T-cell (primary cell): ENCODE measurements at regions not wholly inside any gene's neighbourhood (a gene's known extent, or its start where the extent isn't known, plus 50 kb on each side); places are given as distances from the start of the nearest gene placed in this dataset.
"Not testable (repeated sequence)": the region's sequence is repeated elsewhere in the genome, so short reads cannot be mapped to it uniquely, and the experiment has no call there.

Source experiments
- ATAC-seq, 4 experiments: fragments of 200-7000 bp in 3 of 4; fragments of 150-1000 bp in 1 of 4; cut with Tn5 transposase; replicated peaks in 1 of 4; 1 replicate in 3 of 4; 2 replicates in 1 of 4; pipeline ENCODE4 v1.10.0; 2021; ENCODE audit warnings: moderate library complexity in 3 of 4, mild to moderate bottlenecking in 2 of 4, moderate number of reproducible peaks in 1 of 4
- CTCF ChIA-PET, 2 donors: fragments of 300-600 bp; sonication (Branson Sonifier 250); formaldehyde crosslinking; loops; one replicate each; lab custom pipeline; 2022; ENCODE audit warnings: antibody characterized with exemption in 2 of 2; lab: Charles Lee
- POLR2A ChIA-PET, 2 donors: fragments of 300-600 bp; sonication (Branson Sonifier 250); formaldehyde crosslinking; loops; one replicate each; lab custom pipeline; 2022; ENCODE audit warnings: antibody characterized with exemption in 2 of 2; lab: Charles Lee
- DNase-seq, 35 experiments: peaks; one replicate each; pipeline versions ENCODE4 v3.0.0 to v3.0.0-alpha.2; 2013 to 2023
- H3K27ac ChIP-seq: one replicate; pipeline ENCODE4 v1.5.1; 2013; ENCODE audit warnings: low read length
- H3K27me3 ChIP-seq, 2 experiments: replicated peaks in 1 of 2; 1 replicate in 1 of 2; 2 replicates in 1 of 2; pipeline versions ENCODE4 v1.6.1 to v1.7.0; 2013; ENCODE audit warnings: low read length in 1 of 2, mixed read lengths in 1 of 2; ENCODE audit not compliant: control insufficient read depth in 2 of 2, insufficient read depth in 2 of 2; ENCODE audit errors: extremely low read depth in 1 of 2
- H3K36me3 ChIP-seq, 2 donors: 1 replicate in 1 of 2; 2 replicates in 1 of 2; pipeline versions ENCODE4 v1.6.1 to v1.7.0; 2013; ENCODE audit warnings: low read length in 1 of 2; ENCODE audit not compliant: control insufficient read depth in 2 of 2, insufficient read depth in 1 of 2; ENCODE audit errors: extremely low read depth in 1 of 2
- H3K4me1 ChIP-seq, 2 experiments: 1 replicate in 1 of 2; 2 replicates in 1 of 2; pipeline versions ENCODE4 v1.6.1 to v1.7.0; 2013; ENCODE audit warnings: low read length in 2 of 2, mixed read lengths in 1 of 2; ENCODE audit not compliant: insufficient read depth in 2 of 2, control insufficient read depth in 1 of 2; ENCODE audit errors: extremely low read depth in 1 of 2
- H3K4me3 ChIP-seq, 2 donors: 1 replicate in 1 of 2; 2 replicates in 1 of 2; pipeline versions ENCODE4 v1.5.1 to v1.7.0; 2013; ENCODE audit warnings: mild to moderate bottlenecking in 2 of 2, low read length in 1 of 2, moderate library complexity in 1 of 2; ENCODE audit not compliant: control insufficient read depth in 1 of 2; ENCODE audit errors: extremely low read depth in 1 of 2
- H3K9me3 ChIP-seq: 2 replicates; pipeline ENCODE4 v1.7.0; 2013
- H3K27ac Mint-ChIP-seq, 2 donors: one replicate each; pipeline ENCODE4 v1.8.0; 2020 to 2021; ENCODE audit warnings: mild to moderate bottlenecking in 2 of 2, mixed read lengths in 2 of 2
- H3K27me3 Mint-ChIP-seq, 2 donors: one replicate each; pipeline ENCODE4 v1.8.0; 2021 to 2022; ENCODE audit warnings: mixed read lengths in 2 of 2
- H3K36me3 Mint-ChIP-seq: one replicate; pipeline ENCODE4 v1.8.0; 2021; ENCODE audit warnings: mixed read lengths
- H3K4me1 Mint-ChIP-seq, 3 donors: one replicate each; pipeline ENCODE4 v1.8.0; 2020 to 2022; ENCODE audit warnings: mixed read lengths in 3 of 3, mild to moderate bottlenecking in 1 of 3
- H3K4me3 Mint-ChIP-seq, 3 donors: one replicate each; pipeline ENCODE4 v1.8.0; 2020 to 2022; ENCODE audit warnings: mild to moderate bottlenecking in 3 of 3, mixed read lengths in 3 of 3, moderate library complexity in 3 of 3
- H3K9me3 Mint-ChIP-seq, 3 donors: one replicate each; pipeline ENCODE4 v1.8.0; 2020 to 2022; ENCODE audit warnings: mixed read lengths in 3 of 3
- WGBS: methylation state at CpG from one replicate; pipeline ENCODE4 v1.1.5; 2013; ENCODE audit warnings: missing lambda C conversion rate; ENCODE audit not compliant: insufficient coverage; 5-methylcytosine and 5-hydroxymethylcytosine counted together

DNA sequence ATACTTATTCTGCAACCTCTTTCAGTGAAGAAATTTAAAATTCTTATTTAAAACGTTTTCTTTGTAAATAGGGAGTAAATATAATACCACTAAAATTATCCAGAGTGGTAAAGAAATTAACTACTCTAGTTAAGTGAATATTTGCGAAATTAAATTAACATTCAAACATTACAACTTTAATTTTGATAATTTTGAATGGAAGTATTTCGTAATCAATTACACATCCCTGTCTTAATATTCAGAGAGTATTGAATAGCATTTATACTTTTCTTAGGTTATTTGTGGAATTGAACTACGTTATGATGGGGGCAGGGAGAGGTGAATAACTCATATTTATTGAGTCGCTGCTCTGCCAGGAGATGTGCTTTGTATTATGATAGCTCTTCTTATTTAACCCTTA, 96.3 kb upstream of the KIF26B start:
- Histone ChIP-seq H3K27me3 (peaks cover 0 to 10% of the 10 kb centered on the region in 2 experiments), H3K4me1 (no peaks in the 10 kb centered on the region), H3K36me3 (no peaks in the 10 kb centered on the region), H3K4me3 (no peak overlapping the region), H3K27ac (no peak overlapping the region), H3K9me3 (no peaks in the 10 kb centered on the region)
- Mint-ChIP-seq H3K36me3 (peaks cover 4% of the 10 kb centered on the region), H3K9me3 (no peaks in the 10 kb centered on the region), H3K4me3 (no peak overlapping the region), H3K27ac (no peak overlapping the region), H3K4me1 (peaks cover 0 to 5% (median 0%) of the 10 kb centered on the region in 3 donors), H3K27me3 (peaks cover 2 to 3% of the 10 kb centered on the region in 2 donors)
- ChIA-PET POLR2A (no interaction called here), CTCF (no interaction called here)
- ATAC-seq = no peak
- no CpG with 5 or more reads among the region's 5 CpGs for WGBS
- DNase-seq = no peak

DNA sequence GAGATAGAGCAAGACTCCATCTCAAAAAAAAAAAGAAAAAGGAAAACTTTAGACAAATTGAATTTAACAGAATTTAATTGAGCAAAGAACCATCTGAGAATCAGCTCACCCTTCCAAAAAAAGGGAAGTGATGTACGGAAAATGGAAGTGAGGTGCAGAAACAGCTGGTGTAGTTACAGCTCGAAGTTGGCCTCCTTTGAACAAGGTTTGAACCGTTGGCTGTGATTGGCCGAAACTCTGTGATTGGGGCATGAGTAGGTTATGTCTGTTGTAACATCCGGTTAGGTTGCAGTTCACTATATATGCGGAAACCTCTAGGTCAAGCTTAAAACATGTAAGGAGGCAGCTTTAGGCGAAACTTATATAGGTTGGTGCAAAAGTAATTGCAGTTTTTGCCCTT, 97.9 kb upstream of the KIF26B start:
- Histone ChIP-seq H3K4me3 (no peak overlapping the region), H3K27ac (no peak overlapping the region), H3K9me3 (no peaks in the 10 kb centered on the region), H3K36me3 (no peaks in the 10 kb centered on the region), H3K27me3 (peaks cover 0 to 18% of the 10 kb centered on the region in 2 experiments), H3K4me1 (peaks cover 0 to 5% of the 10 kb centered on the region in 2 experiments)
- WGBS = 80% methylated on average over 3 of the region's 7 CpGs
- Mint-ChIP-seq H3K27me3 (peaks cover 5 to 6% of the 10 kb centered on the region in 2 donors), H3K27ac (no peak overlapping the region), H3K36me3 (peaks cover 4% of the 10 kb centered on the region), H3K4me3 (no peak overlapping the region), H3K9me3 (no peaks in the 10 kb centered on the region), H3K4me1 (peaks cover 6 to 10% (median 7%) of the 10 kb centered on the region in 3 donors)
- no peak for ATAC-seq
- ChIA-PET POLR2A (no interaction called here), CTCF (interaction anchor here (0.7 to 0.8 kb wide), 5 partner anchors 14 to 1748 kb away, joined by 3 to 6 read pairs (median 3); no protein-coding TSS in a partner anchor)
- no peak for DNase-seq

DNA sequence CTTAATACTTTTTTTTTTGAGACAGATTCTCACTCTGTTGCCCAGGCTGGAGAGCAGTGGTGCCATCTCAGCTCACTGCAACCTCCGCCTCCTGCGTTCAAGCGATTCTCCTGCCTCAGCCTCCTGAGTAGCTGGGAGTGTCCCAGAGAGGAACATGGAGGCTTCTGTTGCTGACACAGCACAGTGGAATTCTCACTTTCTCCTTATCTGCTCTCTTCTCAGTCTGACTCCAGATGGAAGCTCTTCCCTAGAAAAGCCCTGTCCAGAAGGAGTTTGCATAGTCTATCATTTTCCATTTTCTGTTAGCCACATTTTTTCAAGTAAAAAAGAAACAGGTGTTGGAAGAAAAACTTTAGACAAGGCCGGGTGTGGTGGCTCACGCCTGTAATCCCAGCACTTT, 98.5 kb upstream of the KIF26B start:
- not testable (repeated sequence) for H3K4me3 Mint-ChIP-seq, H3K4me3 ChIP-seq, H3K9me3 ChIP-seq, DNase-seq, H3K9me3 Mint-ChIP-seq, H3K36me3 Mint-ChIP-seq, H3K4me1 ChIP-seq, H3K27ac ChIP-seq, H3K27ac Mint-ChIP-seq, H3K36me3 ChIP-seq, ATAC-seq
- peaks cover 0 to 20% of the 10 kb centered on the region in 2 experiments for H3K27me3 ChIP-seq
- ChIA-PET CTCF (interaction anchor here in 1 of 2 donors (0.9 kb wide), 1 partner anchor 14 kb away, joined by 3 read pairs; no protein-coding TSS in a partner anchor), POLR2A (interaction anchor here in 1 of 2 donors (0.6 kb wide), 1 partner anchor 97 kb away, joined by 3 read pairs; no protein-coding TSS in a partner anchor)
- H3K4me1 Mint-ChIP-seq = peaks cover 12 to 16% (median 13%) of the 10 kb centered on the region in 3 donors
- 100% methylated on average over 5 of the region's 5 CpGs for WGBS
- H3K27me3 Mint-ChIP-seq = peaks cover 7 to 11% of the 10 kb centered on the region in 2 donors

DNA sequence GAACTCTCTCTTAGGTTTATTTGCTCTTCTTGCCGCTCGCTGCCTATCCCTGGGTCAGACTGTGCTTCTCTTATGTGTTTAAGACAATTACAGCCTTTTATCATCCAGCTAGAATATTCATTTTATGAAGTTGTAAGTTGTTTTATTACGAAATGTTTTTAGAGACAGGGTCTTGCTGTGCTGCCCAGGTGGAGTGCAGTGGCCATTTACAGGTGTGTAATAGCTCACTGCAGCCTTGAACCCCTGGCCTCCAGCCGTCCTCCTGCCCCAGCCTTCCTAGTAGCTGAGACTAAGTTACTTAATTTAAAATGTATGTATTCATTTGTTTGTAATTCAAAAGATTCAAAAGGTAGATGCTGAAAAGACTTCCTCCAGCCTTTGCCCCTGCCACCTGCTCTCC, 99.0 kb upstream of the KIF26B start:
- no peaks in the 10 kb centered on the region for H3K9me3 ChIP-seq
- Mint-ChIP-seq H3K9me3 (no peaks in the 10 kb centered on the region), H3K4me3 (no peak overlapping the region), H3K4me1 (peaks cover 15 to 19% (median 15%) of the 10 kb centered on the region in 3 donors), H3K36me3 (peaks cover 4% of the 10 kb centered on the region), H3K27me3 (peaks cover 7 to 13% of the 10 kb centered on the region in 2 donors), H3K27ac (no peak overlapping the region)
- peaks cover 0 to 7% of the 10 kb centered on the region in 2 experiments for H3K4me1 ChIP-seq
- H3K27ac ChIP-seq = no peak overlapping the region
- H3K27me3 ChIP-seq = peaks cover 0 to 24% of the 10 kb centered on the region in 2 experiments
- ChIA-PET CTCF (interaction anchor here in 1 of 2 donors (0.9 kb wide), 1 partner anchor 13 kb away, joined by 3 read pairs; no protein-coding TSS in a partner anchor), POLR2A (interaction anchor here in 1 of 2 donors (0.6 kb wide), 1 partner anchor 97 kb away, joined by 3 read pairs; no protein-coding TSS in a partner anchor)
- no peaks in the 10 kb centered on the region for H3K36me3 ChIP-seq
- DNase-seq = no peak
- H3K4me3 ChIP-seq = no peak overlapping the region
- WGBS = no CpG with 5 or more reads among the region's 4 CpGs
- no peak for ATAC-seq

DNA sequence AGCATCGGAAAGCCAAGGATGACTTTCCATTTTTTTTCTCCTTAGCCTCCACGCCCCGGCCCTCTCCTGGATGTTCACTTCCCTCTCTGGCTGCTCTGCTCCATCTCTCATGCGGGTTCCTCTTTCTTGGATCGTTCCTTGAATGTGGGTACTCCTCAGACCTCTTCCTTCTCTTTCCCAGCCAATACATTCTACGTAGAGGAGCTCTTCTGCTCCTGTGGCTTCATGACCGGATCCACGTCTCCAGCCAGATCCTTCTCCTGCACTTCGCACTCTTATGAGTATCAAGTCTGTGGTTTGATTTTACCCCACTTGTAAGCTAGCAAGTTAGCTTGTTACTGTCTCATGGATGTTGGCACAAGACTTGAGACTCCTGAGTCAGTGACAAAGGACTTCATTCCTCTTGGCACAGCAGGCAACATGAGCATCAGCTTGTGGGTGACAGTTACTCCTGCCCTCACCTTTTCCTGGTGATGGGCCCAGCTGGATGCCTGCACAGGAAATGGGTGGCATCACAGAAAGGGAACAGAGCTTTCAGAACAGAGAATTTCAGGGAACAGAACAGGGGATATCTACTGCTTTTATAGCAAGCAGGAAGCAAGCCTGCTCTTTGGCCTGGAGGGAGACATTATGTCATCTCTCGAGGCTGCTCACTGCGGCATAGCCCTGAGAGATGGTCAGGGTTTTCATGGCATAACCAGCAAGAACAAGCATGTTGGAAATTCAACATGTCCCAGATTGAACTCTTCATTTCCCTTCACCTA, 100.1 kb upstream of the KIF26B start:
- DNase-seq (no peak), ATAC-seq (no peak)
- no peaks in the 10 kb centered on the region for H3K36me3 ChIP-seq
- peaks cover 0 to 7% of the 10 kb centered on the region in 2 experiments for H3K4me1 ChIP-seq
- no peak overlapping the region for H3K27ac Mint-ChIP-seq
- H3K36me3 Mint-ChIP-seq = peaks cover 4% of the 10 kb centered on the region
- H3K4me3 ChIP-seq = no peak overlapping the region
- no peak overlapping the region for H3K4me3 Mint-ChIP-seq
- POLR2A ChIA-PET = no interaction called here
- H3K9me3 Mint-ChIP-seq = no peaks in the 10 kb centered on the region
- peaks cover 7 to 13% of the 10 kb centered on the region in 2 donors for H3K27me3 Mint-ChIP-seq
- WGBS = 90% methylated on average over 9 of the region's 11 CpGs
- H3K27ac ChIP-seq = no peak overlapping the region
- H3K9me3 ChIP-seq = no peaks in the 10 kb centered on the region
- CTCF ChIA-PET = no interaction called here
- H3K4me1 Mint-ChIP-seq = peaks cover 15 to 19% (median 15%) of the 10 kb centered on the region in 3 donors
- peaks cover 0 to 24% of the 10 kb centered on the region in 2 experiments for H3K27me3 ChIP-seq

DNA sequence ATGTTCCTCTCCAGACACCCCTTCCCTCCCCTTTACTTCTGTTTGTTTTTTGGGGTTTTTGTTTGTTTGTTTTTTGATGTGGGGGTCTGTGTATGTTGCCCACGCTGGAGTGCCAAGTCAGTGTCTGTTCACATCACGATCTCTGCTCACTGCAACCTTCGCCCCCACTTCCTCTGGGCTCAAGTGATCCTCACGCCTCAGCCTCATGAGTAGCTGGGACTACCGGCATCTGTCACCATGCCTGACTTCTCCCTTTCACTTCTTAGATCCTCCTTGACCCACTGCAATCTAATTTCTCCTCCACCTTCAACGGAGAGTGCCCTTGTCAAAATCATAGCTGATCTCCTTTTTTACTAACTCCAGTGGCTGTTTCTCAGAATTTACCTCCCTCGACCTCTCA, 100.7 kb upstream of the KIF26B start:
- no peaks in the 10 kb centered on the region for H3K9me3 Mint-ChIP-seq
- Histone ChIP-seq H3K36me3 (no peaks in the 10 kb centered on the region), H3K9me3 (no peaks in the 10 kb centered on the region), H3K27ac (no peak overlapping the region), H3K4me1 (peaks cover 0 to 7% of the 10 kb centered on the region in 2 experiments), H3K27me3 (peaks cover 0 to 24% of the 10 kb centered on the region in 2 experiments), H3K4me3 (no peak overlapping the region)
- H3K4me3 Mint-ChIP-seq = no peak overlapping the region
- peaks cover 7 to 13% of the 10 kb centered on the region in 2 donors for H3K27me3 Mint-ChIP-seq
- ChIA-PET POLR2A (no interaction called here), CTCF (no interaction called here)
- no peak overlapping the region for H3K27ac Mint-ChIP-seq
- peaks cover 4% of the 10 kb centered on the region for H3K36me3 Mint-ChIP-seq
- WGBS = 63% methylated on average over 5 of the region's 7 CpGs
- ATAC-seq (no peak), DNase-seq (no peak)
- H3K4me1 Mint-ChIP-seq = peaks cover 15 to 19% (median 15%) of the 10 kb centered on the region in 3 donors
